Sigmoid colon (tissue), 6 donors: ENCODE measurements at regions not wholly inside any gene's neighbourhood (a gene's known extent, or its start where the extent isn't known, plus 50 kb on each side); places are given as distances from the start of the nearest gene placed in this dataset.

Experiments used
- DNase-seq: peaks from one replicate; pipeline ENCODE4 v3.0.0-alpha.2; 2019
- H3K27ac ChIP-seq, 4 donors: fragments of 200-600 bp; sonication (generic); one replicate each; pipeline ENCODE4 v1.5.1; 2016 to 2019; ENCODE audit warnings: mild to moderate bottlenecking in 1 of 4
- H3K27me3 ChIP-seq, 3 donors: fragments of 200-600 bp; sonication (generic); one replicate each; pipeline ENCODE4 v1.5.1; 2019; ENCODE audit warnings: mild to moderate bottlenecking in 1 of 3
- H3K36me3 ChIP-seq, 4 donors: fragments of 200-600 bp; sonication (generic); one replicate each; pipeline ENCODE4 v1.5.1; 2016 to 2019
- H3K4me1 ChIP-seq, 4 donors: fragments of 200-600 bp; sonication (generic); one replicate each; pipeline ENCODE4 v1.5.1; 2017 to 2019
- H3K4me3 ChIP-seq, 4 donors: fragments of 200-600 bp; sonication (generic); one replicate each; pipeline ENCODE4 v1.5.1; 2017 to 2019; ENCODE audit warnings: mild to moderate bottlenecking in 2 of 4, moderate library complexity in 1 of 4
- H3K9me3 ChIP-seq, 4 donors: fragments of 200-600 bp in 3 of 4; sonication (generic) in 3 of 4; one replicate each; pipeline versions ENCODE4 v1.5.1 to v1.6.1; 2013 to 2019
- EP300 ChIP-seq, 4 donors: sonication (generic); formaldehyde crosslinking; IDR thresholded peaks; one replicate each; pipeline ENCODE4 v1.6.1; 2017; ENCODE audit warnings: antibody characterized with exemption in 4 of 4
- POLR2A ChIP-seq, 2 donors: fragments of 450-650 bp; IDR thresholded peaks; one replicate each; pipeline ENCODE4 v1.6.1; 2016; ENCODE audit warnings: antibody characterized with exemption in 2 of 2, mild to moderate bottlenecking in 2 of 2, moderate library complexity in 2 of 2
- POLR2AphosphoS5 ChIP-seq, 4 donors: sonication (generic); formaldehyde crosslinking; IDR thresholded peaks; one replicate each; pipeline ENCODE4 v1.6.1; 2017; ENCODE audit warnings: antibody characterized with exemption in 4 of 4
- WGBS, 2 donors: extraction: QIAGEN DNeasy Blood & Tissue Kit; methylation state at CpG; one replicate each; pipeline ENCODE4 v1.1.7; 2013; 5-methylcytosine and 5-hydroxymethylcytosine counted together
- intact Hi-C: fragments of 100-400 bp; cut with DNase I; formaldehyde crosslinking; loops from one replicate; pipeline ENCODE4 v1.15.1; 2023
- TF ChIP-seq, protein P1 (sequence below), 4 experiments: fragments of 450-650 bp in 3 of 4; fragments of 200-600 bp in 1 of 4; IDR thresholded peaks; one replicate each; pipeline ENCODE4 v1.5.1; 2016 to 2019; ENCODE audit warnings: antibody characterized with exemption in 4 of 4, mild to moderate bottlenecking in 3 of 4, moderate library complexity in 2 of 4
- donor health status: healthy with polysubstance abuse.
- donor health status: healthy.

DNA sequence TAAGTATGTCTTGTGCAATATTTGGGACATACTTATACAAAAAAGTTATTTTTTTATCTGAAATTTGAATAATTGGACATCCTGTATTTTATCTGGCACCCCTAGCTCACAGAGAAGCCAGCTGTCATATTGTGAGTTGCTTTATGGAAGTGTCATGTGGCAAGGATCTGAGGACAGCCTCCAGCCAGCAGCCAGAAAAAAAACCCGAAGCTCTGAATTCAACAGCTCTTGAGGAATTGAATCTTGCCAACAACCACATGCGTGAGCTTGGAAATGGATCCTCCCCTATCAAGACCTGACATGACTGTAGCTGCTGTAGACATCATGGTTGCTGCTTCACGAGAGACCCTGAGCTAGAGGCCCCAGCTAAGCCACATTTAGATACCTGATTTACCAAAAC is 187.2 kb upstream of the SHISA6 start:
- intact Hi-C loops, result no loop called here
- 90% methylated on average over 3 of the region's 3 CpGs for WGBS, 2 donors
- Histone ChIP-seq H3K27me3 (no peaks in the 10 kb centered on the region), H3K4me3 (no peak overlapping the region), H3K27ac (no peak overlapping the region), H3K4me1 (no peaks in the 10 kb centered on the region), H3K36me3 (no peaks in the 10 kb centered on the region), H3K9me3 (no peaks in the 10 kb centered on the region)
- TF ChIP-seq POLR2A (IDR thresholded peaks at IDR 0.05) (no peak), EP300 (IDR thresholded peaks at IDR 0.05) (no peak), POLR2AphosphoS5 (IDR thresholded peaks at IDR 0.05) (no peak)
- TF ChIP-seq, protein P1, sequence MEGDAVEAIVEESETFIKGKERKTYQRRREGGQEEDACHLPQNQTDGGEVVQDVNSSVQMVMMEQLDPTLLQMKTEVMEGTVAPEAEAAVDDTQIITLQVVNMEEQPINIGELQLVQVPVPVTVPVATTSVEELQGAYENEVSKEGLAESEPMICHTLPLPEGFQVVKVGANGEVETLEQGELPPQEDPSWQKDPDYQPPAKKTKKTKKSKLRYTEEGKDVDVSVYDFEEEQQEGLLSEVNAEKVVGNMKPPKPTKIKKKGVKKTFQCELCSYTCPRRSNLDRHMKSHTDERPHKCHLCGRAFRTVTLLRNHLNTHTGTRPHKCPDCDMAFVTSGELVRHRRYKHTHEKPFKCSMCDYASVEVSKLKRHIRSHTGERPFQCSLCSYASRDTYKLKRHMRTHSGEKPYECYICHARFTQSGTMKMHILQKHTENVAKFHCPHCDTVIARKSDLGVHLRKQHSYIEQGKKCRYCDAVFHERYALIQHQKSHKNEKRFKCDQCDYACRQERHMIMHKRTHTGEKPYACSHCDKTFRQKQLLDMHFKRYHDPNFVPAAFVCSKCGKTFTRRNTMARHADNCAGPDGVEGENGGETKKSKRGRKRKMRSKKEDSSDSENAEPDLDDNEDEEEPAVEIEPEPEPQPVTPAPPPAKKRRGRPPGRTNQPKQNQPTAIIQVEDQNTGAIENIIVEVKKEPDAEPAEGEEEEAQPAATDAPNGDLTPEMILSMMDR (IDR thresholded peaks at IDR 0.05), result no peak
- DNase-seq, result no peak

DNA sequence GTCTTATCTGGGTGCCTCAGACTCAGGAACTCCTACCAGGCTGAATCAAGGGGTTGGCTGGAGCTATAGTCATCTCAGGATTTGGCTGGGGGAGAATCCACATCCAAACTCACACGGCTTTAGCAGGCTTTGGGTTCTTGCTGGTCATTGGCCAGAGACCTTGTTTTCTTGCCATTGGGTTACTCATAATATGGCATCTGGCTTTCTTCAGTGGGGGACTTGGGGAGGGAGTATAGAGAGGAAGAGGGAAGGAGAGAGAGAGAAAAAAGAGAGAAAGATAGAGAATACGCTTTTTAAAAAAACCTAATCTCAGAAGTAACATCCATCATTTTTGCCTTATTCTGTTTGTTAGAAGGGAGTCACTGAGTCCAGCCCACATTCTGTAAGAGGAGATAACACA is 191.5 kb upstream of the SHISA6 start:
- Histone ChIP-seq H3K4me1 (no peaks in the 10 kb centered on the region), H3K9me3 (no peaks in the 10 kb centered on the region), H3K4me3 (no peak overlapping the region), H3K27me3 (no peaks in the 10 kb centered on the region), H3K36me3 (no peaks in the 10 kb centered on the region), H3K27ac (no peak overlapping the region)
- no peak for TF ChIP-seq EP300 (IDR thresholded peaks at IDR 0.05)
- no peak for TF ChIP-seq POLR2A (IDR thresholded peaks at IDR 0.05)
- no peak for TF ChIP-seq POLR2AphosphoS5 (IDR thresholded peaks at IDR 0.05)
- TF ChIP-seq, protein P1 (IDR thresholded peaks at IDR 0.05), result no peak
- intact Hi-C loops, result no loop called here
- WGBS, 2 donors, result 87 to 96% methylated on average over 2 of the region's 2 CpGs
- DNase-seq, result no peak

DNA sequence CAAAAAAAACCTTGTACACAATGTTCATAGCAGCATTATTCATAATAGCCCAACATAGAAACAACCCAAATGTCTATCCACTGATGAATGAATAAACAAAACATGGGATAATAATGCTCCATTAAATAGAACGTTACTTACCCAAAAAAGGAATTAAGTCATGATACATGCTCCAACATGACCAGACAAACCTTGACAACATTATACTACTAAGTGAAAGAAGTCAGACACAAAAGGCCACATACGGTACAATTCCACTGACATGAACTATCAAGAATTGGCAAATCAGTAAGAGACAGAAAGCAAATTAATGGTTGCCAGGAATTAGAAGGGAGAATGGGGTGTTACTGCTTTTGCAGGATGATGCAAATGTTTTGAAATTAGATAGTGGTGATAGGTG is 193.8 kb upstream of the SHISA6 start:
- DNase-seq, result no peak
- no peaks in the 10 kb centered on the region for H3K9me3 ChIP-seq
- 91 to 92% methylated on average over 2 of the region's 2 CpGs for WGBS, 2 donors
- H3K27me3 ChIP-seq, result no peaks in the 10 kb centered on the region
- no peaks in the 10 kb centered on the region for H3K36me3 ChIP-seq
- H3K4me1 ChIP-seq, result no peaks in the 10 kb centered on the region
- TF ChIP-seq EP300 (IDR thresholded peaks at IDR 0.05) (no peak), POLR2AphosphoS5 (IDR thresholded peaks at IDR 0.05) (no peak), POLR2A (IDR thresholded peaks at IDR 0.05) (no peak)
- TF ChIP-seq, protein P1 (IDR thresholded peaks at IDR 0.05), result no peak
- H3K4me3 ChIP-seq, result no peak overlapping the region
- H3K27ac ChIP-seq, result no peak overlapping the region
- intact Hi-C loops, result no loop called here

DNA sequence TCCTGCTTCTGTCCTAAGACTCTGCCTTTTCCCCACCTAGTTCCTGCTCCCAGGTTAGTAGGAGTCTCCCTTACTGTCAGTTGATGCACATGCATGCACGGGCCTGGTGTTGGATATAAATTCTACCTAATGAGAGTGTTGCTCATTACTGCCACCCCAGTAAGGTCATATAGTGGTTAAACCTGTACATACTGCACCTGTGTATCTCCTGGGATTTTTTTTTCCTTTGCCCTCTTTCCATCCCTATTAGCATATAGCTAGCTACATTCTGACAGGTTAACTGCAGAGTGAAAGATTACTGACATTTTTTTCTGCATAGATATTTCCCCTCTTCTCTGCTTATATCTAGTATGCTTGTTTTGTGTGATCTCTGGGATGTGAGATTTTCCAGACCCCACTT is 201.5 kb upstream of the PIRT start:
- WGBS, 2 donors, result 36 to 53% methylated on average over 1 of the region's 1 CpG
- Histone ChIP-seq H3K4me3 (no peak overlapping the region), H3K27ac (no peak overlapping the region), H3K36me3 (no peaks in the 10 kb centered on the region), H3K4me1 (peaks cover 0 to 4% (median 0%) of the 10 kb centered on the region in 4 donors), H3K27me3 (no peaks in the 10 kb centered on the region), H3K9me3 (peaks cover 0 to 6% (median 0%) of the 10 kb centered on the region in 4 donors)
- no peak for DNase-seq
- intact Hi-C loops, result no loop called here
- TF ChIP-seq EP300 (IDR thresholded peaks at IDR 0.05) (no peak), POLR2AphosphoS5 (IDR thresholded peaks at IDR 0.05) (no peak), POLR2A (IDR thresholded peaks at IDR 0.05) (no peak)
- TF ChIP-seq, protein P1 (IDR thresholded peaks at IDR 0.05), result no peak

DNA sequence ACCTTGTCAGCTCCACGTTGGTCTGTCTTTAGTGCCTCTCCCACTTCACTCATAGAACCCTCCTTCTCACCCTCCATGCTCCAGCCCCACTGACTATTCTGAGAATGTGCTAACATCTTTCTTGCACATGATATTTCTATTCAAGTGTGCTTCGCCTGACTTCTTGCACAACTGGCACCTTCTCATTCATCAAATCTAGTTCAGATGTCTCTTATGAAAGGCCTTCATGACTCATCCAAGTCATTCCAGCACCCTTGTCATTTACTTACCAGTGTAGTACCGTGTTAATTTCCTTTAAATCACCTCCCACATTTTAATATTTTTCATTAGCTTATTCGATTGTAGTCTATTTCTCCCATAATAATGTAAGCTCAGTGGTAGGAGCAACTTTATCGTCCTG is 197.8 kb upstream of the PIRT start:
- 73 to 79% methylated on average over 5 of the region's 5 CpGs for WGBS, 2 donors

More for the DNA sequence above, 197.8 kb upstream of the PIRT start:
- no peaks in the 10 kb centered on the region for H3K27me3 ChIP-seq
- H3K27ac ChIP-seq, result no peak overlapping the region
- DNase-seq, result no peak
- TF ChIP-seq EP300 (IDR thresholded peaks at IDR 0.05) (no peak), POLR2AphosphoS5 (IDR thresholded peaks at IDR 0.05) (no peak), POLR2A (IDR thresholded peaks at IDR 0.05) (no peak)
- TF ChIP-seq, protein P1 (IDR thresholded peaks at IDR 0.05), result no peak
- peaks cover 0 to 4% (median 0%) of the 10 kb centered on the region in 4 donors for H3K4me1 ChIP-seq
- H3K4me3 ChIP-seq, result no peak overlapping the region
- H3K36me3 ChIP-seq, result no peaks in the 10 kb centered on the region
- peaks cover 0 to 2% (median 0%) of the 10 kb centered on the region in 4 donors for H3K9me3 ChIP-seq
- intact Hi-C loops, result no loop called here
